ENCODE measurements at regions not wholly inside any gene's neighbourhood (a gene's known extent, or its start where the extent isn't known, plus 50 kb on each side); places are given as distances from the start of the nearest gene placed in this dataset.

GRCh38 chr10:37687581-37687980, 169.8 kb downstream of the ZNF248 start:
- Histone ChIP-seq H3K4me1 (ENCODE audit: control insufficient read depth, extremely low read depth, insufficient read depth, low read length) (no peaks in the 10 kb centered on the region), H3K9ac (ENCODE audit: control insufficient read depth, extremely low read depth, insufficient read depth, low read length) (no peak overlapping the region), H3K36me3 (ENCODE audit: control insufficient read depth in 2 of 2, extremely low read depth in 1 of 2, insufficient read depth in 2 of 2, low read length in 2 of 2) (no peaks in the 10 kb centered on the region), H3K27me3 (ENCODE audit: control insufficient read depth, extremely low read depth, insufficient read depth, low read length) (no peaks in the 10 kb centered on the region), H4K20me1 (ENCODE audit: control insufficient read depth, extremely low read depth, insufficient read depth, low read length) (no peaks in the 10 kb centered on the region), H3K9me1 (ENCODE audit: control insufficient read depth, extremely low read depth, insufficient read depth, low read length) (no peaks in the 10 kb centered on the region), H3K79me2 (ENCODE audit: control insufficient read depth, insufficient read depth, low read length) (no peaks in the 10 kb centered on the region), H2AFZ (ENCODE audit: control insufficient read depth, low read length) (no peak overlapping the region), H3K4me3 (ENCODE audit: control insufficient read depth in 2 of 3, extremely low read depth in 1 of 3, insufficient read depth in 2 of 3, low read depth in 1 of 3, low read length in 3 of 3) (no peak overlapping the region), H3K9me3 (ENCODE audit: control insufficient read depth, low read depth, low read length) (peaks cover 10% of the 10 kb centered on the region), H3K4me2 (ENCODE audit: control insufficient read depth, extremely low read depth, insufficient read depth, low read depth, low read length) (no peak overlapping the region), H3K27ac (ENCODE audit: control insufficient read depth, insufficient read depth, low read length) (no peak overlapping the region)
- DNase-seq (ENCODE audit: low read depth, low spot score) = no peak
- FAIRE-seq = no peak
- no peak for TF ChIP-seq EZH2 (IDR thresholded peaks at IDR 0.05; ENCODE audit: low read length)
- TF ChIP-seq CTCF (optimal IDR thresholded peaks at IDR 0.05 in 1 of 3, IDR thresholded peaks at IDR 0.05 in 1 of 3, conservative IDR thresholded peaks at IDR 0.05 in 1 of 3; ENCODE audit: extremely low read depth in 1 of 3, insufficient read depth in 2 of 3, low read length in 3 of 3) = no peak
- dilution Hi-C loops (cut with MboI; ENCODE audit: extremely low pct_ligation_motif_present, low sequenced_read_pairs) = no loop called here

GRCh38 chr10:37685741-37686683, 171.4 kb downstream of the ZNF248 start:
- dilution Hi-C loops (cut with MboI; ENCODE audit: extremely low pct_ligation_motif_present, low sequenced_read_pairs) = no loop called here

More at GRCh38 chr10:37685741-37686683, 171.4 kb downstream of the ZNF248 start:
- Histone ChIP-seq H3K27me3 (ENCODE audit: control insufficient read depth, extremely low read depth, insufficient read depth, low read length) (no peaks in the 10 kb centered on the region), H3K36me3 (ENCODE audit: control insufficient read depth in 2 of 2, extremely low read depth in 1 of 2, insufficient read depth in 2 of 2, low read length in 2 of 2) (no peaks in the 10 kb centered on the region), H4K20me1 (ENCODE audit: control insufficient read depth, extremely low read depth, insufficient read depth, low read length) (no peaks in the 10 kb centered on the region), H3K79me2 (ENCODE audit: control insufficient read depth, insufficient read depth, low read length) (no peaks in the 10 kb centered on the region), H3K4me3 (ENCODE audit: control insufficient read depth in 2 of 3, extremely low read depth in 1 of 3, insufficient read depth in 2 of 3, low read depth in 1 of 3, low read length in 3 of 3) (no peak overlapping the region), H3K9ac (ENCODE audit: control insufficient read depth, extremely low read depth, insufficient read depth, low read length) (no peak overlapping the region), H2AFZ (ENCODE audit: control insufficient read depth, low read length) (no peak overlapping the region), H3K27ac (ENCODE audit: control insufficient read depth, insufficient read depth, low read length) (no peak overlapping the region), H3K9me3 (ENCODE audit: control insufficient read depth, low read depth, low read length) (peaks cover 12% of the 10 kb centered on the region), H3K4me2 (ENCODE audit: control insufficient read depth, extremely low read depth, insufficient read depth, low read depth, low read length) (no peak overlapping the region), H3K9me1 (ENCODE audit: control insufficient read depth, extremely low read depth, insufficient read depth, low read length) (no peaks in the 10 kb centered on the region), H3K4me1 (ENCODE audit: control insufficient read depth, extremely low read depth, insufficient read depth, low read length) (no peaks in the 10 kb centered on the region)
- FAIRE-seq (no peak), DNase-seq (ENCODE audit: low read depth, low spot score) (no peak)
- no peak for TF ChIP-seq EZH2 (IDR thresholded peaks at IDR 0.05; ENCODE audit: low read length)
- TF ChIP-seq CTCF (optimal IDR thresholded peaks at IDR 0.05 in 1 of 3, IDR thresholded peaks at IDR 0.05 in 1 of 3, conservative IDR thresholded peaks at IDR 0.05 in 1 of 3; ENCODE audit: extremely low read depth in 1 of 3, insufficient read depth in 2 of 3, low read length in 3 of 3) = no peak
